ENCODE measurements at regions not wholly inside any gene's neighbourhood (a gene's known extent, or its start where the extent isn't known, plus 50 kb on each side); places are given as distances from the start of the nearest gene placed in this dataset.

DNA sequence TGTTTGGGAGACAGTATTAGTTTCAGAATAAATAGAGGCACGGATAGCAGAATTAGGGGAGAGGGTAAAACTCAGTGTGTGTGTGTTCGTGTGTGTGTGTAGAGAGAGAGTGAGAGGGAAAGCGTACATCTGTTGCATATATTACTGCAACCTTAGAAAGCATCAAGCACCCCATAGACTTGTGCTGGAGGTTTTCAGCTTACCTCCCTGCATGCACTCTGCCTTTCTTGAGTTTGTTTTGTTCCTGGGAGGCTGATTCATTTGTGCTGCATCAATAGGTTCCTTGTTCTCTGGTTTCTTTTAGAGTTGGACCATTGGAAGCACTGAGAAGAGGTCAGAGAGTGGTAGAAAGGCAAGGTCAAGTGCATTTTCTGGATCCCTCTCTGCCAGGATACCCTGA lies 104.4 kb upstream of the KCNK1 start:
- TF ChIP-seq POLR2A (IDR thresholded peaks at IDR 0.05; ENCODE audit: low read length) (no peak), GATA1 (IDR thresholded peaks at IDR 0.05; ENCODE audit: low read depth, low read length) (no peak)

Data from erythroblast (primary cell).